RWPE2 (cell line): ENCODE measurements at regions not wholly inside any gene's neighbourhood (a gene's known extent, or its start where the extent isn't known, plus 50 kb on each side); places are given as distances from the start of the nearest gene placed in this dataset.

Experiments
- ATAC-seq: fragments of 200-7000 bp; cut with Tn5 transposase; 3 replicates; pipeline ENCODE4 v1.9.1; 2021; ENCODE audit warnings: low read depth
- DNase-seq: peaks from one replicate; pipeline ENCODE4 v3.0.0-alpha.2; 2020; ENCODE audit warnings: low spot score
- H3K27ac ChIP-seq: fragments of 450-650 bp; 2 replicates; pipeline ENCODE4 v1.5.1; 2017; ENCODE audit warnings: mild to moderate bottlenecking; ENCODE audit not compliant: poor library complexity, severe bottlenecking
- H3K27me3 ChIP-seq: fragments of 250-450 bp; sonication (Bioruptor Pico); 2 replicates; pipeline ENCODE4 v1.5.1; 2021; ENCODE audit warnings: mild to moderate bottlenecking, moderate library complexity; ENCODE audit not compliant: insufficient read depth, poor library complexity, severe bottlenecking
- H3K36me3 ChIP-seq: fragments of 250-450 bp; sonication (Bioruptor Pico); 2 replicates; pipeline ENCODE4 v1.5.1; 2020; ENCODE audit warnings: low read depth, mild to moderate bottlenecking, moderate library complexity
- H3K4me1 ChIP-seq: fragments of 250-450 bp; sonication (Bioruptor Pico); 2 replicates; pipeline ENCODE4 v1.5.1; 2021; ENCODE audit warnings: mild to moderate bottlenecking, moderate library complexity; ENCODE audit not compliant: insufficient read depth, poor library complexity, severe bottlenecking
- H3K4me3 ChIP-seq: fragments of 250-450 bp; sonication (Bioruptor Pico); 2 replicates; pipeline ENCODE4 v1.5.1; 2021; ENCODE audit warnings: mild to moderate bottlenecking, moderate library complexity; ENCODE audit not compliant: severe bottlenecking
- H3K9me3 ChIP-seq: fragments of 250-450 bp; sonication (Bioruptor Pico); 2 replicates; pipeline ENCODE4 v1.5.1; 2021; ENCODE audit warnings: mild to moderate bottlenecking, moderate library complexity; ENCODE audit not compliant: severe bottlenecking
- CTCF ChIP-seq: fragments of 450-650 bp; IDR thresholded peaks from one replicate; pipeline ENCODE4 v1.5.1; 2017; ENCODE audit warnings: mild to moderate bottlenecking, moderate library complexity; ENCODE audit not compliant: poor library complexity, severe bottlenecking

GRCh38 chrX:14476205-14476604, 53.1 kb upstream of the GLRA2 start:
- no peak for TF ChIP-seq CTCF
- Histone ChIP-seq H3K4me3 (no peak overlapping the region), H3K4me1 (no peaks in the 10 kb centered on the region), H3K27me3 (no peaks in the 10 kb centered on the region), H3K36me3 (no peaks in the 10 kb centered on the region), H3K9me3 (no peaks in the 10 kb centered on the region), H3K27ac (no peak overlapping the region)
- ATAC-seq (no peak), DNase-seq (no peak)

GRCh38 chrX:14449773-14450172, 79.6 kb upstream of the GLRA2 start:
- Histone ChIP-seq H3K9me3 (no peaks in the 10 kb centered on the region), H3K4me3 (no peak overlapping the region), H3K36me3 (no peaks in the 10 kb centered on the region), H3K4me1 (no peaks in the 10 kb centered on the region), H3K27ac (no peak overlapping the region), H3K27me3 (no peaks in the 10 kb centered on the region)
- ATAC-seq: no peak
- no peak for DNase-seq
- no peak for TF ChIP-seq CTCF

- TF ChIP-seq CTCF: no peak
- DNase-seq (no peak), ATAC-seq (no peak)
- H3K27me3 ChIP-seq: no peaks in the 10 kb centered on the region
- no peak overlapping the region for H3K4me3 ChIP-seq
- no peak overlapping the region for H3K27ac ChIP-seq
- no peaks in the 10 kb centered on the region for H3K36me3 ChIP-seq
- H3K4me1 ChIP-seq: no peaks in the 10 kb centered on the region
- H3K9me3 ChIP-seq: no peaks in the 10 kb centered on the region
These were observed 80.9 kb upstream of the GLRA2 start for GRCh38 chrX:14448406-14448805.

GRCh38 chrX:14440106-14440505, 89.2 kb upstream of the GLRA2 start:
- Histone ChIP-seq H3K27me3 (no peaks in the 10 kb centered on the region), H3K9me3 (no peaks in the 10 kb centered on the region), H3K27ac (no peak overlapping the region), H3K36me3 (no peaks in the 10 kb centered on the region), H3K4me1 (no peaks in the 10 kb centered on the region), H3K4me3 (no peak overlapping the region)
- DNase-seq (no peak), ATAC-seq (no peak)
- TF ChIP-seq CTCF: no peak

GRCh38 chrX:14427614-14428013, 101.7 kb upstream of the GLRA2 start:
- Histone ChIP-seq H3K36me3 (no peaks in the 10 kb centered on the region), H3K4me3 (no peak overlapping the region), H3K9me3 (no peaks in the 10 kb centered on the region), H3K4me1 (no peaks in the 10 kb centered on the region), H3K27me3 (no peaks in the 10 kb centered on the region), H3K27ac (no peak overlapping the region)
- TF ChIP-seq CTCF: no peak
- ATAC-seq (no peak), DNase-seq (no peak)
